ENCODE measurements at regions not wholly inside any gene's neighbourhood (a gene's known extent, or its start where the extent isn't known, plus 50 kb on each side); places are given as distances from the start of the nearest gene placed in this dataset.

- TF ChIP-seq POLR2A (IDR thresholded peaks at IDR 0.05; ENCODE audit: low read length), result no peak
- TF ChIP-seq NPAS2 (CRISPR knock-in tag; IDR thresholded peaks at IDR 0.05; ENCODE audit: borderline replicate concordance), result no peak
- TF ChIP-seq ZFP36 (IDR thresholded peaks at IDR 0.05; ENCODE audit: borderline replicate concordance, partially characterized antibody), result no peak
- no peak for TF ChIP-seq CTCF (IDR thresholded peaks at IDR 0.05)
- TF ChIP-seq BHLHE40 (IDR thresholded peaks at IDR 0.05; ENCODE audit: low read depth, low read length), result no peak
- TF ChIP-seq MAZ (IDR thresholded peaks at IDR 0.05; ENCODE audit: borderline replicate concordance, low read depth, low read length), result no peak
- no peak for TF ChIP-seq EP300 (IDR thresholded peaks at IDR 0.05)
- no peak for TF ChIP-seq RCOR1 (IDR thresholded peaks at IDR 0.05; ENCODE audit: low read depth, low read length)
- TF ChIP-seq, protein P1, sequence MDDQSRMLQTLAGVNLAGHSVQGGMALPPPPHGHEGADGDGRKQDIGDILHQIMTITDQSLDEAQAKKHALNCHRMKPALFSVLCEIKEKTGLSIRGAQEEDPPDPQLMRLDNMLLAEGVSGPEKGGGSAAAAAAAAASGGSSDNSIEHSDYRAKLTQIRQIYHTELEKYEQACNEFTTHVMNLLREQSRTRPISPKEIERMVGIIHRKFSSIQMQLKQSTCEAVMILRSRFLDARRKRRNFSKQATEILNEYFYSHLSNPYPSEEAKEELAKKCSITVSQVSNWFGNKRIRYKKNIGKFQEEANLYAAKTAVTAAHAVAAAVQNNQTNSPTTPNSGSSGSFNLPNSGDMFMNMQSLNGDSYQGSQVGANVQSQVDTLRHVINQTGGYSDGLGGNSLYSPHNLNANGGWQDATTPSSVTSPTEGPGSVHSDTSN (IDR thresholded peaks at IDR 0.05), result no peak
- TF ChIP-seq MAFK (IDR thresholded peaks at IDR 0.05; ENCODE audit: partially characterized antibody), result no peak
- TF ChIP-seq MYC (IDR thresholded peaks at IDR 0.05; ENCODE audit: borderline replicate concordance, low read length), result no peak
- TF ChIP-seq, protein P2, sequence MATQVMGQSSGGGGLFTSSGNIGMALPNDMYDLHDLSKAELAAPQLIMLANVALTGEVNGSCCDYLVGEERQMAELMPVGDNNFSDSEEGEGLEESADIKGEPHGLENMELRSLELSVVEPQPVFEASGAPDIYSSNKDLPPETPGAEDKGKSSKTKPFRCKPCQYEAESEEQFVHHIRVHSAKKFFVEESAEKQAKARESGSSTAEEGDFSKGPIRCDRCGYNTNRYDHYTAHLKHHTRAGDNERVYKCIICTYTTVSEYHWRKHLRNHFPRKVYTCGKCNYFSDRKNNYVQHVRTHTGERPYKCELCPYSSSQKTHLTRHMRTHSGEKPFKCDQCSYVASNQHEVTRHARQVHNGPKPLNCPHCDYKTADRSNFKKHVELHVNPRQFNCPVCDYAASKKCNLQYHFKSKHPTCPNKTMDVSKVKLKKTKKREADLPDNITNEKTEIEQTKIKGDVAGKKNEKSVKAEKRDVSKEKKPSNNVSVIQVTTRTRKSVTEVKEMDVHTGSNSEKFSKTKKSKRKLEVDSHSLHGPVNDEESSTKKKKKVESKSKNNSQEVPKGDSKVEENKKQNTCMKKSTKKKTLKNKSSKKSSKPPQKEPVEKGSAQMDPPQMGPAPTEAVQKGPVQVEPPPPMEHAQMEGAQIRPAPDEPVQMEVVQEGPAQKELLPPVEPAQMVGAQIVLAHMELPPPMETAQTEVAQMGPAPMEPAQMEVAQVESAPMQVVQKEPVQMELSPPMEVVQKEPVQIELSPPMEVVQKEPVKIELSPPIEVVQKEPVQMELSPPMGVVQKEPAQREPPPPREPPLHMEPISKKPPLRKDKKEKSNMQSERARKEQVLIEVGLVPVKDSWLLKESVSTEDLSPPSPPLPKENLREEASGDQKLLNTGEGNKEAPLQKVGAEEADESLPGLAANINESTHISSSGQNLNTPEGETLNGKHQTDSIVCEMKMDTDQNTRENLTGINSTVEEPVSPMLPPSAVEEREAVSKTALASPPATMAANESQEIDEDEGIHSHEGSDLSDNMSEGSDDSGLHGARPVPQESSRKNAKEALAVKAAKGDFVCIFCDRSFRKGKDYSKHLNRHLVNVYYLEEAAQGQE (IDR thresholded peaks at IDR 0.05), result no peak
These were observed 252.9 kb upstream of the PAPPA start for GRCh38 chr9:115900698-115901097.
